ENCODE measurements at regions not wholly inside any gene's neighbourhood (a gene's known extent, or its start where the extent isn't known, plus 50 kb on each side); places are given as distances from the start of the nearest gene placed in this dataset.

DNA sequence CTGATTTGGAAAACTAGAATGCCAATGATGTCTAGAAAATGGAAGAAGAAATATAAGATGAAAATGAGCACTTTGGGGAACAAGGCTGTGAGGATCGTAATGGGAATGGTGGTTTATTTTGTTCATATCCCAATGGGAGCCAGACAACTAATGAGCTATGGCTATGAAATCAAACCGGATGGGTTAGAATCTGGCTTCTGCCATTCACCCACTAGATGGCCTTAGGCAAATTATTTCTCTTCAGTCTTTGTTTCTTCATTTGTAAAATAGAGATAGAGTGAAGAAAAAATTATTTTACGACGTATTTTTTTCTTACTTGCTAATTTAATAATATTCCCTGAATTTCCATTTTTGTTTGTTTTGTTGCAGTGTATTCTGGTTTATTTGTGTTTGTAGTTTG lies 572.1 kb upstream of the IGFBP3 start:
- TF ChIP-seq EZH2 (IDR thresholded peaks at IDR 0.05; ENCODE audit: borderline replicate concordance, control insufficient read depth, low read depth, low read length) = no peak
- no peak for TF ChIP-seq BACH1 (IDR thresholded peaks at IDR 0.05; ENCODE audit: borderline replicate concordance)
- TF ChIP-seq, protein P1, sequence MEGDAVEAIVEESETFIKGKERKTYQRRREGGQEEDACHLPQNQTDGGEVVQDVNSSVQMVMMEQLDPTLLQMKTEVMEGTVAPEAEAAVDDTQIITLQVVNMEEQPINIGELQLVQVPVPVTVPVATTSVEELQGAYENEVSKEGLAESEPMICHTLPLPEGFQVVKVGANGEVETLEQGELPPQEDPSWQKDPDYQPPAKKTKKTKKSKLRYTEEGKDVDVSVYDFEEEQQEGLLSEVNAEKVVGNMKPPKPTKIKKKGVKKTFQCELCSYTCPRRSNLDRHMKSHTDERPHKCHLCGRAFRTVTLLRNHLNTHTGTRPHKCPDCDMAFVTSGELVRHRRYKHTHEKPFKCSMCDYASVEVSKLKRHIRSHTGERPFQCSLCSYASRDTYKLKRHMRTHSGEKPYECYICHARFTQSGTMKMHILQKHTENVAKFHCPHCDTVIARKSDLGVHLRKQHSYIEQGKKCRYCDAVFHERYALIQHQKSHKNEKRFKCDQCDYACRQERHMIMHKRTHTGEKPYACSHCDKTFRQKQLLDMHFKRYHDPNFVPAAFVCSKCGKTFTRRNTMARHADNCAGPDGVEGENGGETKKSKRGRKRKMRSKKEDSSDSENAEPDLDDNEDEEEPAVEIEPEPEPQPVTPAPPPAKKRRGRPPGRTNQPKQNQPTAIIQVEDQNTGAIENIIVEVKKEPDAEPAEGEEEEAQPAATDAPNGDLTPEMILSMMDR (IDR thresholded peaks at IDR 0.05 in 2 of 3, conservative IDR thresholded peaks at IDR 0.05 in 1 of 3; ENCODE audit: control insufficient read depth in 2 of 3, extremely low read depth in 1 of 3, insufficient read depth in 1 of 3, low read depth in 3 of 3, low read length in 3 of 3) = no peak
